PFSK-1 (cell line): ENCODE measurements at regions not wholly inside any gene's neighbourhood (a gene's known extent, or its start where the extent isn't known, plus 50 kb on each side); places are given as distances from the start of the nearest gene placed in this dataset.

Experiments used
- FOXP2 ChIP-seq: optimal IDR thresholded peaks from 2 replicates; pipeline ENCODE3; 2011; ENCODE audit warnings: borderline replicate concordance, control low read depth, inconsistent platforms; ENCODE audit not compliant: insufficient read depth; ENCODE audit errors: extremely low read length, extremely low read depth
- POLR2AphosphoS5 ChIP-seq: IDR thresholded peaks from 2 replicates; pipeline ENCODE4 v1.6.1; 2012; ENCODE audit warnings: low read depth, mild to moderate bottlenecking, control low read depth, low read length, moderate library complexity
- SIN3A ChIP-seq: IDR thresholded peaks from 2 replicates; pipeline ENCODE4 v1.6.1; 2012; ENCODE audit warnings: mild to moderate bottlenecking, low read length, moderate library complexity, borderline replicate concordance; ENCODE audit not compliant: insufficient read depth
- TAF1 ChIP-seq: IDR thresholded peaks from 2 replicates; pipeline ENCODE4 v1.6.1; 2012; ENCODE audit warnings: low read length, control low read depth, borderline replicate concordance; ENCODE audit not compliant: insufficient read depth
- TF ChIP-seq, protein P1 (sequence below), 2 experiments: IDR thresholded peaks; 2 replicates each; pipeline versions ENCODE4 v1.6.1 to v1.8.0; 2011 to 2012; ENCODE audit warnings: low read depth in 2 of 2, low read length in 2 of 2, control low read depth in 1 of 2, inconsistent platforms in 1 of 2, mild to moderate bottlenecking in 1 of 2, moderate library complexity in 1 of 2; ENCODE audit not compliant: insufficient read depth in 1 of 2

- TF ChIP-seq SIN3A = no peak
- TF ChIP-seq POLR2AphosphoS5 = no peak
- TF ChIP-seq, protein P1, sequence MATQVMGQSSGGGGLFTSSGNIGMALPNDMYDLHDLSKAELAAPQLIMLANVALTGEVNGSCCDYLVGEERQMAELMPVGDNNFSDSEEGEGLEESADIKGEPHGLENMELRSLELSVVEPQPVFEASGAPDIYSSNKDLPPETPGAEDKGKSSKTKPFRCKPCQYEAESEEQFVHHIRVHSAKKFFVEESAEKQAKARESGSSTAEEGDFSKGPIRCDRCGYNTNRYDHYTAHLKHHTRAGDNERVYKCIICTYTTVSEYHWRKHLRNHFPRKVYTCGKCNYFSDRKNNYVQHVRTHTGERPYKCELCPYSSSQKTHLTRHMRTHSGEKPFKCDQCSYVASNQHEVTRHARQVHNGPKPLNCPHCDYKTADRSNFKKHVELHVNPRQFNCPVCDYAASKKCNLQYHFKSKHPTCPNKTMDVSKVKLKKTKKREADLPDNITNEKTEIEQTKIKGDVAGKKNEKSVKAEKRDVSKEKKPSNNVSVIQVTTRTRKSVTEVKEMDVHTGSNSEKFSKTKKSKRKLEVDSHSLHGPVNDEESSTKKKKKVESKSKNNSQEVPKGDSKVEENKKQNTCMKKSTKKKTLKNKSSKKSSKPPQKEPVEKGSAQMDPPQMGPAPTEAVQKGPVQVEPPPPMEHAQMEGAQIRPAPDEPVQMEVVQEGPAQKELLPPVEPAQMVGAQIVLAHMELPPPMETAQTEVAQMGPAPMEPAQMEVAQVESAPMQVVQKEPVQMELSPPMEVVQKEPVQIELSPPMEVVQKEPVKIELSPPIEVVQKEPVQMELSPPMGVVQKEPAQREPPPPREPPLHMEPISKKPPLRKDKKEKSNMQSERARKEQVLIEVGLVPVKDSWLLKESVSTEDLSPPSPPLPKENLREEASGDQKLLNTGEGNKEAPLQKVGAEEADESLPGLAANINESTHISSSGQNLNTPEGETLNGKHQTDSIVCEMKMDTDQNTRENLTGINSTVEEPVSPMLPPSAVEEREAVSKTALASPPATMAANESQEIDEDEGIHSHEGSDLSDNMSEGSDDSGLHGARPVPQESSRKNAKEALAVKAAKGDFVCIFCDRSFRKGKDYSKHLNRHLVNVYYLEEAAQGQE (IDR thresholded peaks at IDR 0.05; ENCODE audit: insufficient read depth in 1 of 2, low read depth in 2 of 2, low read length in 2 of 2) = no peak
- TF ChIP-seq TAF1 = no peak
- no peak for TF ChIP-seq FOXP2
Measured at GRCh38 chr20:43799150-43799711, 72.4 kb upstream of the GTSF1L start.

DNA sequence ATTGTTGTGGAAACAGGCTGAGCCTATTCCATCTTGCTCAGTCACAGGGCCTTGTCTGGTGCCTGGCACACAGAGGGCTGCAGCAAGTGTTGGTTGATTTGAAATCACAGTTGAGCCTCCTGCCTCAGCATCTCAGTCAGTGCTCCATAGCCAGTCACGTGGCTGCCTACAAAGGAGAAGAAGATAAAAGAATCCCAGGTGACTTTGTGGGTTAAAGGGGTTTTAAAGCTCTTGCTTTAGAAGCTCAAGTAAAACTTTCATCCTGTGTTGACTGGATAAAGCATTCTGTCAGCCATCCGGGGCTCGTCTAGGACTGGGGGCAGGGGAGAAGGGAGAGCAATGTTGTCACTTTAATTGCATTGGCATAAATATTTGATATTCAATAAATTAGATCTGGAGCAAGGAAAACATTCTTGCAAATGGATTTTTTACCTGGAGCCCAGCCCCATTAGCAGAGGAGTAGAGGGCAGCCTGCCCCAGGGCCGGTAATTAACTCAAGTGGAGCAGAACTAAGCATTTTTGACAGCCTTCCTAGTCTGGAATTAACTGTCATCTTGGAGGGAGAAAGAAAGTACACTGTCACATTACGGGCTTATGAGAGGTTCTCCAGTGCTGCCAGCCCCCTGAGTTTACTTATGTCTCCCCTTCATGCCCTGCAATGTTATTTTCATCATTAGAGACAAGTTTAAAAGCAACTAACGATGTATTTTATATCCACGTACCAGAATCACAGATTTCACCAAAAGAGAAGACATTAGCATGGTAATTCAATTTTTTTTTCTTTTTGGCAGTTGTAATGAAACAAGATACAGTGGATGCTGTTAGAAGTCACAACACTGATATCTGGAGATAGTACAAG lies 71.7 kb upstream of the GTSF1L start:
- TF ChIP-seq FOXP2 = no peak
- TF ChIP-seq POLR2AphosphoS5 = no peak
- TF ChIP-seq, protein P1 (IDR thresholded peaks at IDR 0.05; ENCODE audit: insufficient read depth in 1 of 2, low read depth in 2 of 2, low read length in 2 of 2) = no peak
- no peak for TF ChIP-seq TAF1
- TF ChIP-seq SIN3A = no peak

GRCh38 chr20:43794326-43794725 lies 67.5 kb upstream of the GTSF1L start:
- no peak for TF ChIP-seq POLR2AphosphoS5
- no peak for TF ChIP-seq FOXP2
- TF ChIP-seq, protein P1 (IDR thresholded peaks at IDR 0.05; ENCODE audit: insufficient read depth in 1 of 2, low read depth in 2 of 2, low read length in 2 of 2) = no peak
- TF ChIP-seq TAF1 = no peak
- TF ChIP-seq SIN3A = no peak

- TF ChIP-seq, protein P1 (IDR thresholded peaks at IDR 0.05; ENCODE audit: insufficient read depth in 1 of 2, low read depth in 2 of 2, low read length in 2 of 2) = no peak
- TF ChIP-seq SIN3A (no peak), TAF1 (no peak), FOXP2 (no peak), POLR2AphosphoS5 (no peak)
Measured at GRCh38 chr20:43789593-43789992, 62.8 kb upstream of the GTSF1L start.
